ENCODE measurements at regions not wholly inside any gene's neighbourhood (a gene's known extent, or its start where the extent isn't known, plus 50 kb on each side); places are given as distances from the start of the nearest gene placed in this dataset.

DNA sequence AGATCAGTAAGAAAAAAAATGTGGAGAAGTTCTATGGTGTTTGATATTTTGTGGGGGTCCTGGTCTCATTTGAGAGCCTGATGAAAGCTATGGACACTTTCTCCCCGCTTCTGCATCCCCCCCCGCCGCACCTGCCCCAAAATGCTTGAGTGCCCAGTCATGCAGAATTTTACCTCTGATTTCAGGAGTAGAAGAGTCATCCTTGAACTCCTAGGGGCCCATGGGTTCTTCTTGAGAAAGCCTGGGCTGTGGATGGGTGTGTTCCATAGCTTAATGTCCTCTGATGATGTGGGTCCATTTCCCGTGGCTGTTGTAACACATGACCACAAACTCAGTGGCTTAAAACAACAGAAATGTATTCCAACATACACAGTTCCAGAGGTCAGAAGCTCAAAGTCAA, 248.8 kb upstream of the PWP1 start:
- TF ChIP-seq EZH2 (IDR thresholded peaks at IDR 0.05; ENCODE audit: low read length, unreplicated experiment) (no peak), EZH2phosphoT487 (IDR thresholded peaks at IDR 0.05; ENCODE audit: borderline replicate concordance, low read length) (no peak)
- TF ChIP-seq, protein P1, sequence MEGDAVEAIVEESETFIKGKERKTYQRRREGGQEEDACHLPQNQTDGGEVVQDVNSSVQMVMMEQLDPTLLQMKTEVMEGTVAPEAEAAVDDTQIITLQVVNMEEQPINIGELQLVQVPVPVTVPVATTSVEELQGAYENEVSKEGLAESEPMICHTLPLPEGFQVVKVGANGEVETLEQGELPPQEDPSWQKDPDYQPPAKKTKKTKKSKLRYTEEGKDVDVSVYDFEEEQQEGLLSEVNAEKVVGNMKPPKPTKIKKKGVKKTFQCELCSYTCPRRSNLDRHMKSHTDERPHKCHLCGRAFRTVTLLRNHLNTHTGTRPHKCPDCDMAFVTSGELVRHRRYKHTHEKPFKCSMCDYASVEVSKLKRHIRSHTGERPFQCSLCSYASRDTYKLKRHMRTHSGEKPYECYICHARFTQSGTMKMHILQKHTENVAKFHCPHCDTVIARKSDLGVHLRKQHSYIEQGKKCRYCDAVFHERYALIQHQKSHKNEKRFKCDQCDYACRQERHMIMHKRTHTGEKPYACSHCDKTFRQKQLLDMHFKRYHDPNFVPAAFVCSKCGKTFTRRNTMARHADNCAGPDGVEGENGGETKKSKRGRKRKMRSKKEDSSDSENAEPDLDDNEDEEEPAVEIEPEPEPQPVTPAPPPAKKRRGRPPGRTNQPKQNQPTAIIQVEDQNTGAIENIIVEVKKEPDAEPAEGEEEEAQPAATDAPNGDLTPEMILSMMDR (conservative IDR thresholded peaks at IDR 0.05; ENCODE audit: low read depth, low read length): no peak

Data from PC-3 (cell line).